H9 (cell line): ENCODE measurements at regions not wholly inside any gene's neighbourhood (a gene's known extent, or its start where the extent isn't known, plus 50 kb on each side); places are given as distances from the start of the nearest gene placed in this dataset.

Experiments
- DNase-seq: peaks from one replicate; pipeline ENCODE4 v3.0.0-alpha.2; 2017
- H2AFZ ChIP-seq: one replicate; pipeline ENCODE4 v1.6.1; 2013; ENCODE audit warnings: mild to moderate bottlenecking, low read length, control low read depth, moderate library complexity
- H2AK5ac ChIP-seq: 2 replicates; pipeline ENCODE4 v1.6.1; 2013; ENCODE audit warnings: low read length, control low read depth, mixed read lengths; ENCODE audit not compliant: insufficient read length
- H2BK120ac ChIP-seq: one replicate; pipeline ENCODE4 v1.6.1; 2013; ENCODE audit warnings: low read depth, mild to moderate bottlenecking, low read length, control low read depth, inconsistent platforms; ENCODE audit not compliant: poor library complexity, severe bottlenecking
- H2BK12ac ChIP-seq: 2 replicates; pipeline ENCODE4 v1.6.1; 2013; ENCODE audit warnings: low read length, control low read depth, mixed read lengths, low read depth; ENCODE audit not compliant: insufficient read length
- H2BK15ac ChIP-seq: 2 replicates; pipeline ENCODE4 v1.6.1; 2013; ENCODE audit warnings: low read depth, low read length, control low read depth
- H2BK20ac ChIP-seq: one replicate; pipeline ENCODE4 v1.6.1; 2013; ENCODE audit warnings: low read depth, mild to moderate bottlenecking, low read length, control low read depth, inconsistent platforms; ENCODE audit not compliant: poor library complexity, severe bottlenecking
- H2BK5ac ChIP-seq: 2 replicates; pipeline ENCODE4 v1.6.1; 2013; ENCODE audit warnings: low read length, control low read depth, mixed read lengths; ENCODE audit not compliant: insufficient read length
- H3K14ac ChIP-seq: 2 replicates; pipeline ENCODE4 v1.6.1; 2013; ENCODE audit warnings: low read length, control low read depth; ENCODE audit not compliant: insufficient read depth
- H3K18ac ChIP-seq: 2 replicates; pipeline ENCODE4 v1.6.1; 2013; ENCODE audit warnings: low read depth, mild to moderate bottlenecking, mixed read lengths, low read length, control low read depth; ENCODE audit not compliant: insufficient read length
- H3K23ac ChIP-seq: 2 replicates; pipeline ENCODE4 v1.6.1; 2013; ENCODE audit warnings: low read length, control low read depth, mixed read lengths, low read depth; ENCODE audit not compliant: insufficient read length
- H3K23me2 ChIP-seq: 2 replicates; pipeline ENCODE4 v1.6.1; 2013; ENCODE audit warnings: low read depth, mild to moderate bottlenecking, mixed read lengths, low read length, control low read depth; ENCODE audit not compliant: insufficient read length, poor library complexity, severe bottlenecking
- H3K27ac ChIP-seq: 2 replicates; pipeline ENCODE4 v1.5.1; 2013; ENCODE audit warnings: low read length, control low read depth, mixed read lengths, low read depth; ENCODE audit not compliant: insufficient read length
- H3K27me3 ChIP-seq: 2 replicates; pipeline ENCODE4 v1.6.1; 2013; ENCODE audit warnings: low read length, control low read depth, inconsistent platforms; ENCODE audit not compliant: insufficient read depth
- H3K4ac ChIP-seq: 2 replicates; pipeline ENCODE4 v1.6.1; 2013; ENCODE audit warnings: low read depth, mild to moderate bottlenecking, control low read depth, inconsistent platforms, low read length, moderate library complexity
- H3K4me1 ChIP-seq: 2 replicates; pipeline ENCODE4 v1.6.1; 2013; ENCODE audit warnings: low read length, control low read depth, inconsistent platforms; ENCODE audit not compliant: insufficient read depth
- H3K4me2 ChIP-seq: 2 replicates; pipeline ENCODE4 v1.6.1; 2013; ENCODE audit warnings: low read length, control low read depth, mixed read lengths; ENCODE audit not compliant: insufficient read length, insufficient read depth
- H3K56ac ChIP-seq: 2 replicates; pipeline ENCODE4 v1.6.1; 2013; ENCODE audit warnings: low read depth, mild to moderate bottlenecking, mixed read lengths, low read length, control low read depth; ENCODE audit not compliant: insufficient read length
- H3K79me1 ChIP-seq: 2 replicates; pipeline ENCODE4 v1.6.1; 2013; ENCODE audit warnings: low read depth, mild to moderate bottlenecking, moderate library complexity, low read length, control low read depth, inconsistent platforms; ENCODE audit not compliant: insufficient read depth, poor library complexity, severe bottlenecking
- H3K79me2 ChIP-seq: 2 replicates; pipeline ENCODE4 v1.6.1; 2013; ENCODE audit warnings: low read length, control low read depth, inconsistent platforms; ENCODE audit not compliant: insufficient read depth
- H3K9ac ChIP-seq: 2 replicates; pipeline ENCODE4 v1.6.1; 2013; ENCODE audit warnings: low read length, control low read depth, mixed read lengths; ENCODE audit not compliant: insufficient read length; ENCODE audit errors: extremely low read depth
- H3K9me3 ChIP-seq: one replicate; pipeline ENCODE4 v1.6.1; 2013; ENCODE audit warnings: low read depth, low read length, inconsistent platforms; ENCODE audit not compliant: control insufficient read depth
- H3T11ph ChIP-seq: one replicate; pipeline ENCODE4 v1.6.1; 2013; ENCODE audit warnings: mild to moderate bottlenecking, low read length, control low read depth, inconsistent platforms
- H4K20me1 ChIP-seq: one replicate; pipeline ENCODE4 v1.6.1; 2013; ENCODE audit not compliant: control insufficient read depth, insufficient read length, insufficient read depth
- H4K5ac ChIP-seq: 2 replicates; pipeline ENCODE4 v1.6.1; 2013; ENCODE audit warnings: low read depth, mild to moderate bottlenecking, mixed read lengths, low read length, control low read depth; ENCODE audit not compliant: insufficient read length
- H4K8ac ChIP-seq: replicated peaks from 2 replicates; pipeline ENCODE4 v1.6.1; 2013; ENCODE audit warnings: low read length, control low read depth, mixed read lengths, low read depth; ENCODE audit not compliant: insufficient read length
- H4K91ac ChIP-seq: 2 replicates; pipeline ENCODE4 v1.6.1; 2013; ENCODE audit warnings: low read depth, mild to moderate bottlenecking, moderate library complexity, mixed read lengths, low read length, control low read depth; ENCODE audit not compliant: insufficient read length
- H3K27ac Mint-ChIP-seq, 3 experiments: 2 replicates in 2 of 3; 3 replicates in 1 of 3; pipeline ENCODE4 v1.8.0; 2020 to 2021; ENCODE audit warnings: mixed read lengths in 3 of 3, mild to moderate bottlenecking in 1 of 3, moderate library complexity in 1 of 3
- H3K27me3 Mint-ChIP-seq: 2 replicates; pipeline ENCODE4 v1.8.0; 2021; ENCODE audit warnings: low read depth, mild to moderate bottlenecking, moderate library complexity, mixed read lengths
- H3K36me3 Mint-ChIP-seq, 3 experiments: 2 replicates in 2 of 3; 3 replicates in 1 of 3; pipeline ENCODE4 v1.8.0; 2020 to 2021; ENCODE audit warnings: low read depth in 3 of 3, mixed read lengths in 3 of 3; ENCODE audit not compliant: insufficient read depth in 1 of 3
- H3K4me1 Mint-ChIP-seq, 2 experiments: 2 replicates each; pipeline ENCODE4 v1.8.0; 2020; ENCODE audit warnings: mixed read lengths in 2 of 2
- H3K4me3 Mint-ChIP-seq, 2 experiments: 2 replicates in 1 of 2; 3 replicates in 1 of 2; pipeline ENCODE4 v1.8.0; 2020 to 2021; ENCODE audit warnings: mild to moderate bottlenecking in 2 of 2, mixed read lengths in 2 of 2, moderate library complexity in 1 of 2
- H3K9me3 Mint-ChIP-seq, 2 experiments: 2 replicates in 1 of 2; 3 replicates in 1 of 2; pipeline ENCODE4 v1.8.0; 2020; ENCODE audit warnings: mild to moderate bottlenecking in 2 of 2, mixed read lengths in 2 of 2, moderate library complexity in 1 of 2
- WGBS: extraction: QIAGEN DNeasy Blood & Tissue Kit; methylation state at CpG from one replicate; pipeline ENCODE4 v1.1.7; 2013; ENCODE audit warnings: missing lambda C conversion rate, low lambda C conversion rate, mixed read lengths; ENCODE audit not compliant: insufficient read length; ENCODE audit errors: extremely low coverage; 5-methylcytosine and 5-hydroxymethylcytosine counted together
- TF ChIP-seq, protein P1 (sequence below): fragments of 200-600 bp; sonication (generic); conservative IDR thresholded peaks from 3 replicates; pipeline ENCODE4 v1.8.0; 2021; ENCODE audit warnings: antibody characterized with exemption, mild to moderate bottlenecking

DNA sequence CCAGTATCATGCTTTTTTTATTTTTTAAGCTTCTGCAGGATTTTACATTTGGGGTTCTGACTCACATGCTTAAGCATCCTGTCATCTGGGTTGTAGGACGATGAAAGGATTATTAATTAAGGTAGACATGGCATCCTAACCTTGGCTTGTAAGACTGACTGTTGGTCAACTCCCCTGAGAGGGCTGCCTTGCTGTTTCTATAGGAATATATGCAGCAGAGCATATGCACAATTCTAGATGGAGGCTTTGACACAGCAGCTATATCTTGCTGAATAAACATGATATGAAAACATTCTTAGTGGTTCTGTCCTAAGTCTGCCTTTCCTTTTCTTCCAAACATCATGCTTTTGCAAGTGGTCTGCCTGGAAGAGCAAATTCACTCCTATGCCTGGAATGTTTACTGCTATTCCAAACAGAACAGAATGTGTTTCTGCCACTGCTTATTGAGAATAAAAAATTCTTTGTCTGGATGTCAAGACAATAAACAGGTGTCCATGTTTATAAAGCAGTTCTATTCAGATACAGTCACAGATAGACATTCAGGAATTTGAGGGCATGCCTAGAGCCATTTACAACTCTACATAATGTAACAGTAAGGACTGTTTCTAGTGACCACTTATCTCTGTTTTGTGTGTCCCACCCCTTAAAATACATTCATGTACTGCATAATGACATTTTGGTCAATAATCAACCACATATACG lies 166.2 kb upstream of the PPP2R2B start:
- Histone ChIP-seq H3K9me3 (no peaks in the 10 kb centered on the region), H3K79me2 (no peaks in the 10 kb centered on the region), H4K8ac (no peak overlapping the region), H4K91ac (no peak overlapping the region), H2BK12ac (no peak overlapping the region), H3K27me3 (no peaks in the 10 kb centered on the region), H4K5ac (no peak overlapping the region), H3K23me2 (no peaks in the 10 kb centered on the region), H3K4ac (no peak overlapping the region), H3K27ac (no peak overlapping the region), H4K20me1 (no peaks in the 10 kb centered on the region), H2BK5ac (no peak overlapping the region), H3K18ac (no peak overlapping the region), H3K23ac (no peak overlapping the region), H2BK120ac (no peak overlapping the region), H3K14ac (no peak overlapping the region), H3T11ph (no peak overlapping the region), H3K9ac (no peak overlapping the region), H3K4me2 (no peak overlapping the region), H3K4me1 (peaks cover 2% of the 10 kb centered on the region; the same call in 1 of the 2 replicates), H2BK20ac (no peak overlapping the region), H2BK15ac (no peak overlapping the region), H3K56ac (no peak overlapping the region), H2AFZ (no peak overlapping the region), H3K79me1 (no peaks in the 10 kb centered on the region), H2AK5ac (no peak overlapping the region)
- Mint-ChIP-seq H3K27me3 (no peaks in the 10 kb centered on the region; the same call in 1 of the 2 replicates), H3K9me3 (no peaks in the 10 kb centered on the region), H3K27ac (no peak overlapping the region), H3K36me3 (no peaks in the 10 kb centered on the region), H3K4me3 (no peak overlapping the region), H3K4me1 (peaks cover 8 to 13% of the 10 kb centered on the region in 2 experiments)
- TF ChIP-seq, protein P1, sequence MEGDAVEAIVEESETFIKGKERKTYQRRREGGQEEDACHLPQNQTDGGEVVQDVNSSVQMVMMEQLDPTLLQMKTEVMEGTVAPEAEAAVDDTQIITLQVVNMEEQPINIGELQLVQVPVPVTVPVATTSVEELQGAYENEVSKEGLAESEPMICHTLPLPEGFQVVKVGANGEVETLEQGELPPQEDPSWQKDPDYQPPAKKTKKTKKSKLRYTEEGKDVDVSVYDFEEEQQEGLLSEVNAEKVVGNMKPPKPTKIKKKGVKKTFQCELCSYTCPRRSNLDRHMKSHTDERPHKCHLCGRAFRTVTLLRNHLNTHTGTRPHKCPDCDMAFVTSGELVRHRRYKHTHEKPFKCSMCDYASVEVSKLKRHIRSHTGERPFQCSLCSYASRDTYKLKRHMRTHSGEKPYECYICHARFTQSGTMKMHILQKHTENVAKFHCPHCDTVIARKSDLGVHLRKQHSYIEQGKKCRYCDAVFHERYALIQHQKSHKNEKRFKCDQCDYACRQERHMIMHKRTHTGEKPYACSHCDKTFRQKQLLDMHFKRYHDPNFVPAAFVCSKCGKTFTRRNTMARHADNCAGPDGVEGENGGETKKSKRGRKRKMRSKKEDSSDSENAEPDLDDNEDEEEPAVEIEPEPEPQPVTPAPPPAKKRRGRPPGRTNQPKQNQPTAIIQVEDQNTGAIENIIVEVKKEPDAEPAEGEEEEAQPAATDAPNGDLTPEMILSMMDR, result no peak
- WGBS, result no CpG with 5 or more reads among the region's 2 CpGs
- no peak for DNase-seq
